HTR-8/SVneo (cell line): ENCODE measurements at regions not wholly inside any gene's neighbourhood (a gene's known extent, or its start where the extent isn't known, plus 50 kb on each side); places are given as distances from the start of the nearest gene placed in this dataset.

Experiments
- DNase-seq: peaks from one replicate; pipeline ENCODE4 v3.0.0; 2011; ENCODE audit warnings: low spot score, mixed read lengths; ENCODE audit not compliant: insufficient read length
- FAIRE-seq: peaks from 2 replicates; lab custom pipeline; 2011; peaks lifted over from hg19 to GRCh38; lab: Jason Lieb, UNC

GRCh38 chr20:59428441-59429205 is 128.2 kb downstream of the EDN3 start:
- no peak for FAIRE-seq

GRCh38 chr20:59429396-59429795 is 129.0 kb downstream of the EDN3 start:
- FAIRE-seq, result peak; percentile 38
- no peak for DNase-seq

More at GRCh38 chr20:59428441-59429205, 128.2 kb downstream of the EDN3 start:
- DNase-seq, result no peak

- DNase-seq, result no peak
- FAIRE-seq, result no peak
These were observed 130.6 kb downstream of the EDN3 start for GRCh38 chr20:59431014-59431413.

GRCh38 chr20:59434960-59435359 is 134.5 kb downstream of the EDN3 start:
- peak; percentile 36 for FAIRE-seq

GRCh38 chr20:59435518-59435917 is 135.1 kb downstream of the EDN3 start:
- DNase-seq (no peak), FAIRE-seq (peak; percentile 91)

More at GRCh38 chr20:59434960-59435359, 134.5 kb downstream of the EDN3 start:
- DNase-seq, result no peak

- FAIRE-seq (peak; percentile 16), DNase-seq (no peak)
These were observed 137.2 kb downstream of the EDN3 start for GRCh38 chr20:59437601-59438031.

- DNase-seq, result no peak
These were observed 137.8 kb downstream of the EDN3 start for GRCh38 chr20:59438201-59438600.

GRCh38 chr20:59439243-59439642 is 138.8 kb downstream of the EDN3 start:
- FAIRE-seq, result peak; percentile 92
- DNase-seq, result no peak

More at GRCh38 chr20:59438201-59438600, 137.8 kb downstream of the EDN3 start:
- peak; percentile 72 for FAIRE-seq

GRCh38 chr20:59441306-59441705 is 140.9 kb downstream of the EDN3 start:
- FAIRE-seq (no peak), DNase-seq (no peak)

GRCh38 chr20:59441860-59442810 is 141.7 kb downstream of the EDN3 start:
- DNase-seq (no peak), FAIRE-seq (peak; percentile 89)

- DNase-seq (no peak), FAIRE-seq (no peak)
These were observed 143.1 kb downstream of the EDN3 start for GRCh38 chr20:59443550-59443949.

- FAIRE-seq, result peak; percentile 82
- DNase-seq, result no peak
These were observed 146.0 kb downstream of the EDN3 start for GRCh38 chr20:59446376-59446775.

GRCh38 chr20:59448196-59448595 is 147.8 kb downstream of the EDN3 start:
- peak; percentile 78 for FAIRE-seq
- DNase-seq, result no peak

- peak; percentile 71 for DNase-seq
These were observed 148.5 kb downstream of the EDN3 start for GRCh38 chr20:59448851-59449444.

GRCh38 chr20:59451066-59451630 is 150.7 kb downstream of the EDN3 start:
- DNase-seq (no peak), FAIRE-seq (peak; percentile 9)

More at GRCh38 chr20:59448851-59449444, 148.5 kb downstream of the EDN3 start:
- FAIRE-seq, result peak; percentile 83

- DNase-seq, result no peak
- FAIRE-seq, result no peak
These were observed 151.2 kb downstream of the EDN3 start for GRCh38 chr20:59451641-59452040.

GRCh38 chr20:59452856-59453255 is 151.5 kb upstream of the PHACTR3 start:
- no peak for DNase-seq
- peak; percentile 23 for FAIRE-seq

- no peak for DNase-seq
- FAIRE-seq, result peak; percentile 82
These were observed 150.4 kb upstream of the PHACTR3 start for GRCh38 chr20:59453759-59454560.
